Stimulated activated CD4-positive, alpha-beta T cell treated with anti-CD3 and anti-CD28 coated beads, TNF-alpha, amount 100 ng/mL, for 24 hours (primary cell): ENCODE measurements at regions not wholly inside any gene's neighbourhood (a gene's known extent, or its start where the extent isn't known, plus 50 kb on each side); places are given as distances from the start of the nearest gene placed in this dataset.

ENCODE experiments used
- DNase-seq, 3 experiments: peaks; one replicate each; pipeline ENCODE4 v3.0.0-alpha.2; 2020; ENCODE audit warnings: low read depth in 3 of 3

GRCh38 chr19:28846094-28846812, 366.7 kb downstream of the UQCRFS1 start:
- DNase-seq: no peak

GRCh38 chr19:28843761-28844492, 369.0 kb downstream of the UQCRFS1 start:
- DNase-seq: no peak

- no peak for DNase-seq
Observed at GRCh38 chr19:28841531-28841930, 371.4 kb downstream of the UQCRFS1 start.

GRCh38 chr19:28840891-28841290, 372.1 kb downstream of the UQCRFS1 start:
- DNase-seq: no peak

- no peak for DNase-seq
Observed at GRCh38 chr19:28839455-28839854, 373.5 kb downstream of the UQCRFS1 start.

- DNase-seq: no peak
Observed at GRCh38 chr19:28838909-28839308, 374.0 kb downstream of the UQCRFS1 start.

GRCh38 chr19:28836421-28836820, 376.5 kb downstream of the UQCRFS1 start:
- DNase-seq: no peak

- no peak for DNase-seq
Observed at GRCh38 chr19:28834996-28835395, 378.0 kb downstream of the UQCRFS1 start.

- no peak for DNase-seq
Observed at GRCh38 chr19:28831462-28831861, 381.5 kb downstream of the UQCRFS1 start.

- DNase-seq: no peak
Observed at GRCh38 chr19:28829762-28830161, 383.2 kb downstream of the UQCRFS1 start.

- no peak for DNase-seq
Observed at GRCh38 chr19:28829359-28829758, 383.6 kb downstream of the UQCRFS1 start.

- DNase-seq: no peak
Observed at GRCh38 chr19:28828276-28828870, 384.6 kb downstream of the UQCRFS1 start.

GRCh38 chr19:28827382-28827781, 385.6 kb downstream of the UQCRFS1 start:
- no peak for DNase-seq

GRCh38 chr19:28823338-28823961, 389.5 kb downstream of the UQCRFS1 start:
- DNase-seq: no peak

- no peak for DNase-seq
Observed at GRCh38 chr19:28820289-28820688, 392.7 kb downstream of the UQCRFS1 start.

- DNase-seq: no peak
Observed at GRCh38 chr19:28815257-28815656, 397.7 kb downstream of the UQCRFS1 start.

- no peak for DNase-seq
Observed at GRCh38 chr19:28794301-28794700, 418.6 kb downstream of the UQCRFS1 start.

GRCh38 chr19:28793391-28794168, 419.4 kb downstream of the UQCRFS1 start:
- DNase-seq: no peak

GRCh38 chr19:28785971-28786370, 427.0 kb downstream of the UQCRFS1 start:
- no peak for DNase-seq

- DNase-seq: no peak
Observed at GRCh38 chr19:28764066-28764465, 448.9 kb downstream of the UQCRFS1 start.

GRCh38 chr19:28746478-28746877, 466.5 kb downstream of the UQCRFS1 start:
- DNase-seq: no peak

GRCh38 chr19:28744943-28745342, 468.0 kb downstream of the UQCRFS1 start:
- DNase-seq: no peak
